ENCODE measurements at regions not wholly inside any gene's neighbourhood (a gene's known extent, or its start where the extent isn't known, plus 50 kb on each side); places are given as distances from the start of the nearest gene placed in this dataset.

DNA sequence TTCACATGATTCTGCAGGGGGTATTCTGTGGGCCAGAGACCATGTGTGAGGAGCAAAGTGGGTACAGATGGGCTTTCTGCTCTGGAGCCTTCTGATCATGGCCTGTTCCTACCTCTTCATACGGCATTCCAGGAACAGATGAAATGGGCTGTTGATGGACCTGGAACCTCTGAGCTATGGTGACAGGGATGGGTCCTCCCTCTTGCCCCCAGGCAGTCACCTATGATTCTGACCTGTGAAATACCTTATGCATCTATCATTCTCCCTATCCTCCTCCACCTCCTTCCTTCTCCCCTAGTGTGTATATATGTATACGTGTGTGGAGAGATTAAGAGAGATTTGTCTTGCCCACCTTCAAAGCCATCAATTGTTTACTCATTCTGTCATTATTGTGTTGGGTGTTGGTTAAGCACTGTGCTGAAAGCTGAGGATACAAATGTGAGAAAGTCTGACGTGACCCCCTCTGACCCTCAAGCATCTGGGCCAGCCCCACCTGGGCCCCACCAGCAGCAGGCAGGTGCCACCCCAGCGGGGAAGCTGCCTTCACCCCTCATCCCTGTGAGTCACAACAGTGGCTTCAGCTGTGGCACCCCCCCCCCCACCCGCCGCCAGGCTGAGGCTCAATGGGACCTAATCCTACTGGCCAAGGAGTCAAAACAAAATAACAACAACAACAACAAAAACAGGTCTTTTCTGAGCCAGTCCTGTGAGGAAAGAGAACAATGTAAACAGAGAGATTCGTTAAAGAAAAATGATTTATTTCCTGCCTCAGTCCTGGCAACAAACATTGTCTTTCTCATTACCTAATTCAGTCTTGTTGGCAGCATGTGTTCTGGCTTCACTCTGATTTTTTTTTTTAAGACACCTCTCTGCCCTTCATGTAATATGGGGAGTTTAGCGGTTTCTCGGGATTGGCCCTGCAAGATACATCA lies 103.8 kb upstream of the CDC42EP3 start:
- peak; percentile 1 for ATAC-seq (ENCODE audit: low FRiP score)
- no peak for DNase-seq (ENCODE audit: low spot score)

DNA sequence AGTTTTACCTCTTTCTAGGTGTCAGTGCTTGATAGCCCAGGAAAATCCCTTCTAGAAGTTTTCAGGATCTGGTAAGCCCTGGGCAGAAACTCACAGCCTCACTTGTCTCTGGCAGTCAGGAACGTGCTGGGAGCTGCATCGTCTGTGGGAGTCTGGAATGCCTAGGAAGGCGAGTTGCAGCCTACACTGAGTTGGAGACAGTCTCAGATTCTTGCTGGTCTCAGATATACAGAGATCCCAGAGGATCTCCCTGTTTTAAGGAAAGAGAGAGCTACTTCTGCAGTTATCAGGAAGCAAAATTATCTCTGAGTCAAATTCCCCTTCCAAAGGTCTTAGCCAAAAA lies 104.4 kb upstream of the CDC42EP3 start:
- TF ChIP-seq CTCF (IDR thresholded peaks at IDR 0.05), result no peak
- ATAC-seq (ENCODE audit: low FRiP score) (peak; percentile 62), DNase-seq (ENCODE audit: low spot score) (no peak)

More for the DNA sequence above, 103.8 kb upstream of the CDC42EP3 start:
- no peak for TF ChIP-seq CTCF (IDR thresholded peaks at IDR 0.05)

- peak; percentile 69 for ATAC-seq (ENCODE audit: low FRiP score)
- no peak for TF ChIP-seq CTCF (IDR thresholded peaks at IDR 0.05)
- no peak for DNase-seq (ENCODE audit: low spot score)
Observed at GRCh38 chr2:37776487-37776886, 105.0 kb upstream of the CDC42EP3 start.

GRCh38 chr2:37779139-37779538 lies 107.7 kb upstream of the CDC42EP3 start:
- DNase-seq (ENCODE audit: low spot score), result no peak
- TF ChIP-seq CTCF (IDR thresholded peaks at IDR 0.05), result no peak
- ATAC-seq (ENCODE audit: low FRiP score), result no peak

- no peak for DNase-seq (ENCODE audit: low spot score)
- TF ChIP-seq CTCF (IDR thresholded peaks at IDR 0.05), result no peak
- ATAC-seq (ENCODE audit: low FRiP score), result no peak
Observed at GRCh38 chr2:37779611-37780386, 108.4 kb upstream of the CDC42EP3 start.

DNA sequence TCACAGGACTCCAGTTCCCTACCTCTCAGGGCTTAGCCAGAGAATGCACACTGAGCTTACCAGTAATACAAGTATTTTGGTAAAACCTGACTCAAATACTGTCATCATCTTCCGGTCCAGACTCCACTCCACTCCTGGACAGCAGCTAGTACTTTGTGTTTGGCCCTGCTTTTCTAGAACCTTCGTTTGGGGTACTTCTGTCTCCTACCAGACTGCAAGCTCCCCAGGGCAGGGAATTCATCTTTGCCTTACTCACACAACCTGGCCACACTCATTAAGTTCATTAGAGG lies 108.9 kb upstream of the CDC42EP3 start:
- ATAC-seq (ENCODE audit: low FRiP score), result no peak
- TF ChIP-seq CTCF (IDR thresholded peaks at IDR 0.05), result no peak
- no peak for DNase-seq (ENCODE audit: low spot score)
